Ovary (tissue), 3 donors: ENCODE measurements at regions not wholly inside any gene's neighbourhood (a gene's known extent, or its start where the extent isn't known, plus 50 kb on each side); places are given as distances from the start of the nearest gene placed in this dataset.

ENCODE experiments used
- EP300 ChIP-seq: sonication (generic); formaldehyde crosslinking; IDR thresholded peaks from one replicate; pipeline ENCODE4 v1.6.1; 2017; ENCODE audit warnings: antibody characterized with exemption
- TF ChIP-seq, protein P1 (sequence below), 3 donors: fragments of 450-650 bp in 2 of 3; fragments of 200-600 bp in 1 of 3; IDR thresholded peaks; one replicate each; pipeline versions ENCODE4 v1.5.1 to v1.8.0; 2016 to 2022; ENCODE audit warnings: antibody characterized with exemption in 3 of 3, mild to moderate bottlenecking in 1 of 3
- donor health status: DM: no; HTN: no; CAD: no.

DNA sequence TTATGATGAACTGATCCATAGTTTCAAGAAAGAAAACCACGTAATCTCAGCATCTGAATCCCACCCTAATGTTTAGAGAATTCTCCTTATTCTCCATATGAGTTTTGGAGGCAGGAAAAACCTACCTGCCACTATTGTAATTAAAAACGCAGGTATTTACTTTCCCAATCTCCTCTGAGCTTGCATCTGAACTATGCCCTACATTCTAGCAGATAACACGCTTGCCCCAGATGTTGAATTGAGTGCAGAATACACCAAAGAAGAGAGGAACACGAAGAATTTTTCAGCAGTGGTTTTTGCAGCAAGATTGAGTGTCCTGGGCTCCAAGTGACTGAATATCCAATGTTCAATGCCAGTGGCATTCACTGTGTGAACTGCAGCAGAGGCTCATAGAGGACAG lies 182.4 kb downstream of the COX18 start:
- TF ChIP-seq, protein P1, sequence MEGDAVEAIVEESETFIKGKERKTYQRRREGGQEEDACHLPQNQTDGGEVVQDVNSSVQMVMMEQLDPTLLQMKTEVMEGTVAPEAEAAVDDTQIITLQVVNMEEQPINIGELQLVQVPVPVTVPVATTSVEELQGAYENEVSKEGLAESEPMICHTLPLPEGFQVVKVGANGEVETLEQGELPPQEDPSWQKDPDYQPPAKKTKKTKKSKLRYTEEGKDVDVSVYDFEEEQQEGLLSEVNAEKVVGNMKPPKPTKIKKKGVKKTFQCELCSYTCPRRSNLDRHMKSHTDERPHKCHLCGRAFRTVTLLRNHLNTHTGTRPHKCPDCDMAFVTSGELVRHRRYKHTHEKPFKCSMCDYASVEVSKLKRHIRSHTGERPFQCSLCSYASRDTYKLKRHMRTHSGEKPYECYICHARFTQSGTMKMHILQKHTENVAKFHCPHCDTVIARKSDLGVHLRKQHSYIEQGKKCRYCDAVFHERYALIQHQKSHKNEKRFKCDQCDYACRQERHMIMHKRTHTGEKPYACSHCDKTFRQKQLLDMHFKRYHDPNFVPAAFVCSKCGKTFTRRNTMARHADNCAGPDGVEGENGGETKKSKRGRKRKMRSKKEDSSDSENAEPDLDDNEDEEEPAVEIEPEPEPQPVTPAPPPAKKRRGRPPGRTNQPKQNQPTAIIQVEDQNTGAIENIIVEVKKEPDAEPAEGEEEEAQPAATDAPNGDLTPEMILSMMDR (IDR thresholded peaks at IDR 0.05), result no peak
- TF ChIP-seq EP300, result no peak
